ENCODE measurements at regions not wholly inside any gene's neighbourhood (a gene's known extent, or its start where the extent isn't known, plus 50 kb on each side); places are given as distances from the start of the nearest gene placed in this dataset.

DNA sequence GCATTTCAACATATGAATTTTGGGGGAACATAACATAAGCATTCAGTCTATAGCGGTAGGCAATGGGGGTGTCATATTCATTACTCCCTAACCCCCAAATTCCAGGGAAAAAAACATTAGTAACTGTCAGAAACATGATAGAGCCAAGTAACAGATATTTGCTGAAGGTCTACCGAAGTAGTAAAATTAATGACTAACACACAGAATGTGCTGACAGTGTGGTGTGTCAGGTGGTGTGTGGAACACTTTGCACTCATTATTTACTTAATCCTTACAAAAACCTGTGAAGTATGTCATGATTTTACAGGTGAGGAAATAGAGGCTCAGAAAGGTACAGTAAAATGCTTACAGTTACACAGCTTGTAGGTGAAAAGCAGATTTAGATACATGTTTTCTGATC is 85.4 kb upstream of the RHOBTB1 start:
- TF ChIP-seq, protein P1, sequence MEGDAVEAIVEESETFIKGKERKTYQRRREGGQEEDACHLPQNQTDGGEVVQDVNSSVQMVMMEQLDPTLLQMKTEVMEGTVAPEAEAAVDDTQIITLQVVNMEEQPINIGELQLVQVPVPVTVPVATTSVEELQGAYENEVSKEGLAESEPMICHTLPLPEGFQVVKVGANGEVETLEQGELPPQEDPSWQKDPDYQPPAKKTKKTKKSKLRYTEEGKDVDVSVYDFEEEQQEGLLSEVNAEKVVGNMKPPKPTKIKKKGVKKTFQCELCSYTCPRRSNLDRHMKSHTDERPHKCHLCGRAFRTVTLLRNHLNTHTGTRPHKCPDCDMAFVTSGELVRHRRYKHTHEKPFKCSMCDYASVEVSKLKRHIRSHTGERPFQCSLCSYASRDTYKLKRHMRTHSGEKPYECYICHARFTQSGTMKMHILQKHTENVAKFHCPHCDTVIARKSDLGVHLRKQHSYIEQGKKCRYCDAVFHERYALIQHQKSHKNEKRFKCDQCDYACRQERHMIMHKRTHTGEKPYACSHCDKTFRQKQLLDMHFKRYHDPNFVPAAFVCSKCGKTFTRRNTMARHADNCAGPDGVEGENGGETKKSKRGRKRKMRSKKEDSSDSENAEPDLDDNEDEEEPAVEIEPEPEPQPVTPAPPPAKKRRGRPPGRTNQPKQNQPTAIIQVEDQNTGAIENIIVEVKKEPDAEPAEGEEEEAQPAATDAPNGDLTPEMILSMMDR (conservative IDR thresholded peaks at IDR 0.05; ENCODE audit: low read depth, low read length): no peak
- TF ChIP-seq EZH2 (IDR thresholded peaks at IDR 0.05; ENCODE audit: borderline replicate concordance, low read depth, low read length, poor library complexity, severe bottlenecking): no peak
